Hematopoietic multipotent progenitor cell treated with erythropoietin and hydrocortisone succinate and interleukin-3 and kit ligand, for 17 days (in vitro differentiated cells): ENCODE measurements at regions not wholly inside any gene's neighbourhood (a gene's known extent, or its start where the extent isn't known, plus 50 kb on each side); places are given as distances from the start of the nearest gene placed in this dataset.
"Not testable (repeated sequence)": the region's sequence is repeated elsewhere in the genome, so short reads cannot be mapped to it uniquely, and the experiment has no call there.

ENCODE experiments used
- DNase-seq: peaks from one replicate; pipeline ENCODE4 v3.0.0-alpha.2; 2015; ENCODE audit warnings: low spot score

GRCh38 chr13:58620176-58620575 lies 988.6 kb downstream of the PCDH17 start:
- DNase-seq: no peak

- no peak for DNase-seq
Measured at GRCh38 chr13:58625703-58626389, 994.3 kb downstream of the PCDH17 start.

- no peak for DNase-seq
Measured at GRCh38 chr13:58630794-58631193, 999.2 kb downstream of the PCDH17 start.

GRCh38 chr13:58633226-58633625 lies 1001.7 kb downstream of the PCDH17 start:
- DNase-seq: no peak

- no peak for DNase-seq
Measured at GRCh38 chr13:58655086-58655485, 1023.5 kb downstream of the PCDH17 start.

GRCh38 chr13:58660826-58661225 lies 1029.3 kb downstream of the PCDH17 start:
- no peak for DNase-seq

- DNase-seq: no peak
Measured at GRCh38 chr13:58666331-58666730, 1034.8 kb downstream of the PCDH17 start.

- DNase-seq: no peak
Measured at GRCh38 chr13:58667096-58667495, 1035.6 kb downstream of the PCDH17 start.

- DNase-seq: no peak
Measured at GRCh38 chr13:58680115-58680514, 1048.6 kb downstream of the PCDH17 start.

- DNase-seq: no peak
Measured at GRCh38 chr13:58682616-58683015, 1051.1 kb downstream of the PCDH17 start.

- DNase-seq: no peak
Measured at GRCh38 chr13:58687148-58687547, 1055.6 kb downstream of the PCDH17 start.

GRCh38 chr13:58698531-58698930 lies 1067.0 kb downstream of the PCDH17 start:
- no peak for DNase-seq

GRCh38 chr13:58704953-58705352 lies 1073.4 kb downstream of the PCDH17 start:
- no peak for DNase-seq

GRCh38 chr13:58706421-58706820 lies 1074.9 kb downstream of the PCDH17 start:
- DNase-seq: no peak

- DNase-seq: no peak
Measured at GRCh38 chr13:58712191-58712590, 1080.6 kb downstream of the PCDH17 start.

- DNase-seq: not testable (repeated sequence)
Measured at GRCh38 chr13:58714016-58714415, 1082.5 kb downstream of the PCDH17 start.

- no peak for DNase-seq
Measured at GRCh38 chr13:58721273-58721672, 1089.7 kb downstream of the PCDH17 start.

- no peak for DNase-seq
Measured at GRCh38 chr13:58728126-58728525, 1096.6 kb downstream of the PCDH17 start.

- no peak for DNase-seq
Measured at GRCh38 chr13:58729361-58729760, 1097.8 kb downstream of the PCDH17 start.

GRCh38 chr13:58744686-58745085 lies 1113.1 kb downstream of the PCDH17 start:
- no peak for DNase-seq

- no peak for DNase-seq
Measured at GRCh38 chr13:58767566-58767965, 1136.0 kb downstream of the PCDH17 start.

- no peak for DNase-seq
Measured at GRCh38 chr13:58773280-58773859, 1141.8 kb downstream of the PCDH17 start.

- no peak for DNase-seq
Measured at GRCh38 chr13:58782736-58783135, 1151.2 kb downstream of the PCDH17 start.

GRCh38 chr13:58792854-58793253 lies 1161.3 kb downstream of the PCDH17 start:
- DNase-seq: no peak
